Nephron (organoid): ENCODE measurements at regions not wholly inside any gene's neighbourhood (a gene's known extent, or its start where the extent isn't known, plus 50 kb on each side); places are given as distances from the start of the nearest gene placed in this dataset.

Experiments used
- H3K27ac Mint-ChIP-seq, 3 experiments: 2 replicates each; pipeline ENCODE4 v1.8.0; 2020; ENCODE audit warnings: mixed read lengths in 3 of 3, mild to moderate bottlenecking in 2 of 3, moderate library complexity in 1 of 3
- H3K27me3 Mint-ChIP-seq: 2 replicates; pipeline ENCODE4 v1.8.0; 2021; ENCODE audit warnings: low read depth, mild to moderate bottlenecking, moderate library complexity, mixed read lengths
- H3K36me3 Mint-ChIP-seq: 2 replicates; pipeline ENCODE4 v1.8.0; 2020; ENCODE audit warnings: low read depth, mixed read lengths
- H3K4me1 Mint-ChIP-seq: 2 replicates; pipeline ENCODE4 v1.8.0; 2020; ENCODE audit warnings: mixed read lengths
- H3K4me3 Mint-ChIP-seq, 3 experiments: 2 replicates each; pipeline ENCODE4 v1.8.0; 2020; ENCODE audit warnings: mild to moderate bottlenecking in 3 of 3, mixed read lengths in 3 of 3, moderate library complexity in 2 of 3
- H3K9me3 Mint-ChIP-seq: 2 replicates; pipeline ENCODE4 v1.8.0; 2020; ENCODE audit warnings: mixed read lengths
- TF ChIP-seq, protein P1 (sequence below), 3 experiments: fragments of 200-600 bp; sonication (generic); IDR thresholded peaks; one replicate each; pipeline ENCODE4 v1.5.0; 2021; ENCODE audit warnings: antibody characterized with exemption in 3 of 3; ENCODE audit not compliant: unreplicated experiment in 3 of 3

DNA sequence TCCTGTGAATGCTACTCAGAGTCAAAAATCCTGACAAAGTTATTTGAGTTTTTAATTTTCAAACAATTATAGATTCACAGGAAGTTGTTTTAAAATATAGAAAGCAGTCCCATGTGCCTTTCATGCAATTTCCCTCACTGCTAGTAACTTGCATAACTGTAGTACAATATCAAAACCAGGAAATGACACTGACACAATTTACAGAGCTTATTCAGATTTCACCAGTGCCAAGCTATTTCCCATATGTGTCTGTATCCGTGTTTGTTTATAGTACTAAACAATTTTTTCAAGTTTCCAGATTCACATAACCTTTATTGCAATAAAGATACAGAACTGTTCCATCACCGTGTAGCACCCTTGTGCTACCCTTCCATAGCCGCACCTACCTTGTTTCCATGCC lies 934.6 kb downstream of the PCDH17 start:
- Mint-ChIP-seq H3K27me3 (no peaks in the 10 kb centered on the region), H3K9me3 (no peaks in the 10 kb centered on the region), H3K4me3 (no peak overlapping the region), H3K27ac (no peak overlapping the region), H3K36me3 (no peaks in the 10 kb centered on the region), H3K4me1 (no peaks in the 10 kb centered on the region)
- TF ChIP-seq, protein P1, sequence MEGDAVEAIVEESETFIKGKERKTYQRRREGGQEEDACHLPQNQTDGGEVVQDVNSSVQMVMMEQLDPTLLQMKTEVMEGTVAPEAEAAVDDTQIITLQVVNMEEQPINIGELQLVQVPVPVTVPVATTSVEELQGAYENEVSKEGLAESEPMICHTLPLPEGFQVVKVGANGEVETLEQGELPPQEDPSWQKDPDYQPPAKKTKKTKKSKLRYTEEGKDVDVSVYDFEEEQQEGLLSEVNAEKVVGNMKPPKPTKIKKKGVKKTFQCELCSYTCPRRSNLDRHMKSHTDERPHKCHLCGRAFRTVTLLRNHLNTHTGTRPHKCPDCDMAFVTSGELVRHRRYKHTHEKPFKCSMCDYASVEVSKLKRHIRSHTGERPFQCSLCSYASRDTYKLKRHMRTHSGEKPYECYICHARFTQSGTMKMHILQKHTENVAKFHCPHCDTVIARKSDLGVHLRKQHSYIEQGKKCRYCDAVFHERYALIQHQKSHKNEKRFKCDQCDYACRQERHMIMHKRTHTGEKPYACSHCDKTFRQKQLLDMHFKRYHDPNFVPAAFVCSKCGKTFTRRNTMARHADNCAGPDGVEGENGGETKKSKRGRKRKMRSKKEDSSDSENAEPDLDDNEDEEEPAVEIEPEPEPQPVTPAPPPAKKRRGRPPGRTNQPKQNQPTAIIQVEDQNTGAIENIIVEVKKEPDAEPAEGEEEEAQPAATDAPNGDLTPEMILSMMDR (IDR thresholded peaks at IDR 0.05; ENCODE audit: unreplicated experiment in 3 of 3): no peak

DNA sequence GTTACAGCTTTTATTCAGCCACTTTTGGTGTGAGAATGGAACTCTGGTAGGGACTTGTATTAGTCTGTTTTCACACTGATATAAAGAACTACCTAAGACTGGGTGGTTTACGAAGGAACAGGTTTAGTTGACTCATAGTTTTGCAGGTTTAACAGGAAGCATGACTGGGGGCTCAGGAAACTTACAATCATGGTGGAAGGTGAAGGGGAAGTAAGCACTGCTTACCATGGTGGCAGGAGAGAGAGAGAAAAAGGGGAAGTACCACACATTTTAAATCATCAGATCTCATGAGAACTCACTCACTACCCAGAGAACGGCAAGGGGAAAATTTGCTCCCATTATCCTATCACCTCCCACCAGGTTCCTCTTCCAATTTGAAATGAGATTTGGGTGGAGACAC lies 942.2 kb downstream of the PCDH17 start:
- H3K27me3 Mint-ChIP-seq: no peaks in the 10 kb centered on the region
- H3K4me3 Mint-ChIP-seq: no peak overlapping the region
- peaks cover 17% of the 10 kb centered on the region for H3K9me3 Mint-ChIP-seq
- no peaks in the 10 kb centered on the region for H3K4me1 Mint-ChIP-seq
- peaks cover 8% of the 10 kb centered on the region for H3K36me3 Mint-ChIP-seq
- TF ChIP-seq, protein P1 (IDR thresholded peaks at IDR 0.05; ENCODE audit: unreplicated experiment in 3 of 3): no peak
- H3K27ac Mint-ChIP-seq: no peak overlapping the region

DNA sequence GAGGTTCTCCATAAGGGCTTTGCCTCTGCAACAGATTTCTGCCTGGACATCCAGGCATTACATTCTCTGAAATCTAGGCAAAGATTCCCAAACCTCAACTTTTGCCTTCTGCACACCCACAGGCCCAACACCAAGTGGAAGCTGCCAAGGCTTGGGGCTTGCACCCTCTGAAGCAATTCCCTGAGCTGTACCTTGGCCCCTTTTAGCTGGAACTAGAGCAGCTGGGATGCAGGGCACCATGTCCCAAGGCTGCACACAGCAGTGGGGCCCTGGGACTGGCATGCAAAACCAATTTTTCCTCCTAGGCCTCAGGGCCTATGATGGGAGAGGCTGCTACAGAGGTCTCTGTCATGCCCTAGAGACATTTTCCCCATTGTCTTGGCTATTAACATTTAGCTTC lies 943.2 kb downstream of the PCDH17 start:
- peaks cover 8% of the 10 kb centered on the region for H3K36me3 Mint-ChIP-seq
- TF ChIP-seq, protein P1 (IDR thresholded peaks at IDR 0.05; ENCODE audit: unreplicated experiment in 3 of 3): no peak
- no peak overlapping the region for H3K27ac Mint-ChIP-seq
- H3K9me3 Mint-ChIP-seq: peaks cover 17% of the 10 kb centered on the region
- H3K4me3 Mint-ChIP-seq: no peak overlapping the region
- H3K4me1 Mint-ChIP-seq: no peaks in the 10 kb centered on the region
- no peaks in the 10 kb centered on the region for H3K27me3 Mint-ChIP-seq

DNA sequence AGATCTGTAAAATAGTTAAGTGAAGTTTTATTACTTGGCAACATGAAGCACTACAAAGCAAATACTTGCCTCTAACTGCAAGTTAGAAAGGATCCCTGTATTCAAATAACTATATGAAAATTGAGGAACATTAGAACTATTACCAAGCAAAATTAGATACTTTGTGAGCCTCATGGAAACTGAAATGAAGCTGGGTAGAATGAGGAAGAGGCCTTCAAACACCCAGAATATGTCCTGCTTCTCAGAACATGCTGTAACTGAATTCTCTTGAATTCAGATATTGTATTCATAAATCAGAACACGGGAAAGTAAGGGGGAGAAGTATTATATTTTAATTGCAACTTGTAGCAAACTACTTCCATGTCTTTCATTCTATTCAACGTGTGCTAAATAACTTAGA lies 947.9 kb downstream of the PCDH17 start:
- Mint-ChIP-seq H3K9me3 (peaks cover 11% of the 10 kb centered on the region), H3K27ac (no peak overlapping the region), H3K4me1 (no peaks in the 10 kb centered on the region), H3K36me3 (peaks cover 8% of the 10 kb centered on the region), H3K27me3 (no peaks in the 10 kb centered on the region), H3K4me3 (no peak overlapping the region)
- TF ChIP-seq, protein P1 (IDR thresholded peaks at IDR 0.05; ENCODE audit: unreplicated experiment in 3 of 3): no peak

DNA sequence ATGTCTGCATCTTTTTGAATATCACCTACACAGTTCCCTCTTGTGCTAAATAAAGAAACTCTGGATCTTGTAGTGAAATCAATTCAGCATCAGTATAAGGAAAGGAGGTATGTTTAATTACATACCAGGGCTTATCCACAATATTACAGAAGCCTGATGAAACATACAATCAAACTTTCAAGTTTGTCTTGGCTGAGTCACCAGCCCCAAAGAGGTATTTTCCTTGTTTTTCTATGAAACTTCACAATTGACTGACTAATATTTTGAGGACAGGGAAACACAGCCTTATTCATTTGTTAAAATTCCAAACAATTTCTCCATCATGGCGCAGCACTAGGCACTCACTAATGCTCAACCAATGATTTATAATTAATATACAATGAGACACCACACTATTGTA lies 952.4 kb downstream of the PCDH17 start:
- no peaks in the 10 kb centered on the region for H3K9me3 Mint-ChIP-seq
- H3K36me3 Mint-ChIP-seq: no peaks in the 10 kb centered on the region
- H3K4me1 Mint-ChIP-seq: no peaks in the 10 kb centered on the region
- no peak overlapping the region for H3K4me3 Mint-ChIP-seq
- TF ChIP-seq, protein P1 (IDR thresholded peaks at IDR 0.05; ENCODE audit: unreplicated experiment in 3 of 3): no peak
- H3K27ac Mint-ChIP-seq: no peak overlapping the region
- no peaks in the 10 kb centered on the region for H3K27me3 Mint-ChIP-seq

DNA sequence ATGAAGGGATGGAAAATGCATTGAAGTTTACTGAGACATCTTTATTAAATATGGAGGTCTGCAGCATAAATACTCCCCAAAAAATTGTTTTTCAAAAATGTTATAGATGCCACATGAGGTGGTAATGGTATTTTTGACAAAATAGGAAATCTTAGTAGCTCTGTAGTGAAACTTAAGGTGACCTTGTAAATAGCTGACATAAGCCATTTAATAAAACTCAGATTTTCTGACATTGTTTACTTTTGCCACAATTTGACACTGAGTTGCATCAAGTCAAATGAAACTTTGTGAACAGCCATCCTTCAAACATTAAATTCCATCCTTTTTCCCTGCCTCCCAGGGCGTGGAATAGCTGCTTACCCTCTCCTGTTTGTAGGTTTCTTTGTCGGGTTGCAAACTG lies 953.1 kb downstream of the PCDH17 start:
- Mint-ChIP-seq H3K4me1 (no peaks in the 10 kb centered on the region), H3K27me3 (no peaks in the 10 kb centered on the region), H3K36me3 (no peaks in the 10 kb centered on the region), H3K9me3 (no peaks in the 10 kb centered on the region), H3K27ac (no peak overlapping the region), H3K4me3 (no peak overlapping the region)
- TF ChIP-seq, protein P1 (IDR thresholded peaks at IDR 0.05; ENCODE audit: unreplicated experiment in 3 of 3): no peak
